Activated CD4-positive, alpha-beta T cell treated with anti-CD3 and anti-CD28 coated beads, Interleukin-2, amount 50 U/mL, for 48 hours (primary cell): ENCODE measurements at regions not wholly inside any gene's neighbourhood (a gene's known extent, or its start where the extent isn't known, plus 50 kb on each side); places are given as distances from the start of the nearest gene placed in this dataset.

Source experiments
- DNase-seq, 2 experiments: peaks; one replicate each; pipeline ENCODE4 v3.0.0-alpha.2; 2020

DNA sequence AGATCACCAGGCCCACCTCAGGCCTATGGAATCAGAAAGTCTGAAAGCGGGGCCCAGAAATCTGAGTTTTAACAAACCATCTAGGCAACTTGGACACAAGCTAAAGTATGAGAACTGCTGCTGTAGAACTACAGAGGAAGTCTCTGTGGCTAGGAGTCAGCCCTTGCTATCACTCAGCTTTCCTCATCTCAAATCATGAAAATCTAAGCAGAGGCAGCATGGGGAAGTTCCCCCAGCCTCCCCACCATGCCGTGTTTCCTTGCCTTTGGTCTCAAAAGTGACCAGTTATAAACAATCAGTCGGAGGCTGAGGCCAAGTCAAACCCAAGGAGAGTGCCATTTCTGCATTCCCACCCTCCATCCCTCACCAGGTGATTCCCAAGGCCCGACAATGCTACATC, 404.7 kb downstream of the BCL11A start:
- DNase-seq, result no peak

DNA sequence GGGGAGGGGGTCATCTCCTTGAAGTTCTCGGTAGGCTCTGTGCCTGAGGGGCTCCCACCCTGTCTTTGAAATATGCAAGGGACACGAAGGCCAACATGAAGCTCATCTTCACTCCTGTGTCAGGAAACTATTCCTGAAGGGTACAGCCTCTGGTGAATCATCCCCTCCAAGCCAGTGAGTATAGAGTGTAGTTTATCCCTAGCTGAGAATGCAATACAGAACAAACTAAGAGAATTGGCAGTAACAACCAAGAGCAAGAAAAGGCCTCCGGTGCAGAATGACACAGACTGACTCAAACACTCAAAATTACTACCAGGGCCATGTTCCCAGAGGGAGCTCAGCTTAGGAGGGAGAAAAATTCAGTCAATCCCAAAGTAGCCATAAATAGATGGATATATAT, 413.3 kb downstream of the BCL11A start:
- DNase-seq, result no peak

DNA sequence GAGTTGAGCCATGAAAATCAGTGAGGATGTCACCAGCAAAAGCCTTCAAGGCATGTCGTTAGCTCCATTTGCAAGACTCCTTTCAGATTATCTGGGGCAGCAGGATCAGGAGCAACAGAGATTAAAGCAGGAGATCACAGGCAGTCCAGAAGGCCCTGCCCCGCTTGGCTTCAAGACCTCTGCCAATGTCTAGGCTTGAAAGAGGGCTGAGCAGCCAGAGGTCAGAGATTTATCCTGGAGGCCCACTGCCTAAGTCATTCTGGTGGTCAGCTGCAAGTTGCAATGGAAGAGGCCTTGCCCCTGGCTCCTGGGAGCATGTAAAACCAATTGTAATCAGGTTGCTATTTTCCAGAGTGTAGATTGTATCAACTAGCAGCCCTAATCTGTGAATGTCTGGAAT, 416.5 kb downstream of the BCL11A start:
- no peak for DNase-seq

DNA sequence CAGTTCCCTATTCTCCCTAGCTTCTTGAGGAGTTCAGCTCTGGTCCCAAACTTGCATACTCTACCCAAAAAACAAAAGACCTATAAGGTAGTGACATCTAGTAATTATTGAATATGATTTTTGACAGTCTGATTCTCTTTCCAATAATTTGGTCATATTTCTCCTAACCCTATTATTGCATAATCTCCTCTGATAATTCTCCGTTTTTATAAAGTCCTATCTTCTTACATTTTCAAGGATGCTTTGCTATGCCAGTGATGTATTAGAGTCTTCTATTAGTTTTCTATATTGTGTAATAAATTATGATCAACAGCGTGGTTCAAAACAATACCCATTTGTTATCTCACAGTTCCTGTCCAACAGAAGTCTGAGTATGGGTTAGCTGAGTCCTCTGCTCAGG, 426.3 kb downstream of the BCL11A start:
- no peak for DNase-seq

DNA sequence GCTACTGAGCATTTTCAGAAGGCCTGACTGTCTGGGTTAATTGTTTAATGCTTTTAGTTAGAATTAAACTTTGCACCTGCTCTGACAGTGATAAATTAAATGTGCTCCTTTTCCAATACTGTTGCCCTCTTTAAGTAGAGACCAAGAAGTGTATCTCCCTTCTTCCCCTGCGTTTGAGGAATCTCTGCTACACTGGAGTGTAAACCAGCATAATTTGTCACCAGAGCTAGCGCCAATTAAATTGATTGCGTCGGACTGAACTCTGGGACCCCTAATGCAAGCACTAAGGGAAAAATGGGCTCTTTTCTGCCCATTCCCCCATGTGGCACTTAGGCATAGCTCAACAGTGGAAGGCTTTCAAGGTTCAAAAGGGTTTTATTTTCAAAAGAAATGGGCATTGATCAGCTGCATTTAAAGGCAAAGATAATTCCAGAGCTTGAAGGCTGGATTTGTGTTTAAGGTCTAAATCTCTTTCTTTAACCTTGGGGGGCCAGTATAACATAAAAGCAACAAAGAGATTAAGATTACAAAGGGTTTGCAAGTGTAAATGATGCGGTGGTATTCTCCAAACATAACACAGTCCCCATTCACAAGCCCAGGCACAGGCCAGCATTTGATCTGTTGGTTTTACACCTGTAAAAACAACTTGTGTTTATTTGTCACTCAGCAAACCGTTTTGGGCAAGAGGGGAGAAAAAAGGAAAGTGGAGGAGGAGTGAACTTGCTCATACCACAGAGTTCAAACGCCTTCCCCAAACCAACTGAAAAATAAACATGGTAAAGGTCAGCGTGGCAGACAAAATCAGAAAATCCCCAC, 427.6 kb downstream of the BCL11A start:
- no peak for DNase-seq

DNA sequence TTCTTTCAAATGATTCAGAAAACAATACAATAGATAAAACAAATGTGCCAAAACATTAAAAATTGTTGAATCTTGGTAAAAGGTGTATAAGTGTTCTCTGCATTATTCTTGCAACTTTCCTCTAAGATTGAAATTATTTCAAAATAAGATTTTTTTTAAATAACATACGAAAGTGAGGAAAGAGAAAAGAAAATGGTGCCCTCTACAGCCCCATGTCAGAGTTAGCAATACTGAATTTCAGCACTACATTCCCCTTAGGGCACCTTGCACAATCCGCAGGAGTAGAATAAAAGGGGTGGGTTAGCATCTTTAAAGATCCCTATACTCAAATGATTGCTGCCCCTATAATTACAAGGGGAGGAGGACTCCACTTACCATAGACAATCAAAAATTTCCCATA, 433.7 kb downstream of the BCL11A start:
- no peak for DNase-seq

DNA sequence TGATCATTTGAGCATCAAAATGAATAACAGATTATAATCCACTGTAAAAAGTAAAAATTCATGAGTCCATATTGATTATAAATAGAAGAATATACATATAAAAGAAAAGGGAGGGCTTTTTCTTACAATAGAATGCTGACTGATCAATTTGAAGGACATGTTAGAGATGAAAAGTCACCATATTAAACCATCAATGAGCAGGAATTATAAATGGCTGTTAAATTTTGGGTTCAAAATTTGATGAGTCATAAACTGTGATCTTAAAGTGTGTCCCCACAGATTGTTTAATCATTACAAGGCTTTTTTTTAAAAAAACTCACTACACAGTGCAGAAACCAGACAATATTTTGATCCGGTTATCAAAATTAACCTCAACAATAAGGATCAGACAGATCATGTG, 434.5 kb downstream of the BCL11A start:
- no peak for DNase-seq

DNA sequence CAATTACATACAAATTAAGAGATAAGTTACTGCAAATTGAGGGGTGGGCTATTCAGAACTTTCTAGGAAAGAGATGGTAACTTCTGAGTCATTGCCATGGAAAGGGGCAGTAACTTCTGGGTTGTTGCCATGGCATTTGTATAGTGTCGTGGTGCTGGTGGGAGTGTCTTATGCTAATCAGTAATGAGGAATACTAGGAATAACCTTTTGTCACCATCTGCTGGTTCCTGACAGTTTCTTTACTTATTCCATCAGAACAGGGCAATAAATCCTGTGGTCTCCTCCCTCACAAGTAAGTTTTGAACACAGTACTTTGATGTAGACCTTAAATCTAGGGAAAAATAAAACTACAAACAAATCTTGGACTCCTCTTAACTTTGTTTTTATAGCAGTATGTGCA, 435.4 kb downstream of the BCL11A start:
- DNase-seq, result no peak

DNA sequence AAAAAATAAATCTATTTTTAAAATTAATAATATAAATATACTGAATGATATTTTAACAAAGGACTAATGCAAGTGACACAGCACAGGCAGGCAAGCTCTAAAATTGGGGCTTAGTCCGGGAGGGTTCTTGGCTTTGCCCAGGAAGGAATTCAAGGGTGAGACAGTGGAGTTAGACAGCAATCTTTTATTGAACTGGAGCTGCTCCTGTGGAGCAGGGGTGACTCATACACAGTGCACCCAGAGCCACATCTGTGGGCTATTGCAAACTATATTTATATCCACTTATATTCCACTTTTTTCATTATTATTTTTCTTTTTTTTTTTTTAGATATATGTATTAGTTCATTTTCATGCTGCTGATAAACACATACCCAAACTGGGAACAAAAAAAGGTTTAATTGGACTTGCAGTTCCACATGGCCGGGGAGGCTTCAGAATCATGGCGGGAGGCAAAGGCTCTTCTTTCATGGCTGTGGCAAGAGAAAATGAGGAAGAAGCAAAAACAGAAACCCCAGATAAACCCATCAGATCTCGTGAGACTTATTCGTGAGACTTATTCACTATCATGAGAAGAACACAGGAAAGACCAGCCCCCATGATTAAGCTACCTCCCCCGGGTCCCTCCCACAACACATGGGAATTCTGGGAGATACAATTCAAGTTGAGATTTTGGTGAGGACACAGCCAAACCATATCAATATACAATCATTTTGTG, 437.1 kb downstream of the BCL11A start:
- no peak for DNase-seq

DNA sequence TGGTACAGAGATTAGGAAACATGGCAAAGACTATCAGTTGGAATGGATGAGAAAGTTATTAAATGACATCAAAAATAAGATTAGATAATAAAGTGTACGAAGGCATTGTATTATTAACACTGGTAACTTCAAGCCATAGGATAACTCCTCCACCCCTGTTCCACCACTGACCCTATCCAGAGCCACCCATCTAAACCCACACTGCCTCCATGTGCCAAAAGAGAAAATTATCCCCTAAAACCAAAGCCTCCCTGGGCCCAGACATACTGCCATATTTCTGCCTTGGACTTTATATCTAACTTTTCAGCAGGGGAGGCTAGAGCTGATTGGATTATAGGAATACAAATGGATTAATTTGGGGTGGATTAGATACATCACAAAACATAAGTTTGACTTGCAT, 443.7 kb downstream of the BCL11A start:
- no peak for DNase-seq

DNA sequence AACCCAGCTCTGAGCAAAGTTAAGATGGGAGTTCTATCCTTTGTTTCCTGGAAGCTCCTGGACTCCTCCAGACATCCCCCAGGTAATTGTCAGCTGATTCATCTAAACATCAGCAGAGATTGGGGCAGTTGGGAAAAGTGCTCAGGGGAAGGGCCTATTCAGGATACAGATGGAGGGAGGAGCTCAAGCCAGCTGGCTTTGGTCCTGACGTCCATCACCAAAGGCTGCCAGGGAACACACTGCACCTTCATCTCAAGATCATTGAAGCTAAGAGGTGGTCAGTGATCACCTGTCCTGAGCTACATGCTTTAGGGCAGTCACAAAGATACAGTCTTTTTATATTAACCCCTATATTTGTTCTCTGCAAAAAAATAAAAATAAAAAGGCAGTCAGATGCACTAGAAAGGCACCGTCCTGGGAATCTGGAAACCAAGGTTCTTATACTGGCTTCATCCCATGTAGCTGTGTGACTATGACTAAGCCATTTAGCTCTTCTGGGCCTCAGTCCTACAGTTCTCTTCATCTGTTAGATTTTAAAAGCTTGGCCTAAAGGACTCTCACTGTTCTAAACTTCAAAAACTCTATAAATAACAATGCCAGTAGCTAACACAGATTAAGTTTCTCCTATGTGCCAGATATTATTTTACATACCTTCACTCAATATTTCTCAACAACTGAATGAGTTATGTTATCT, 446.5 kb downstream of the BCL11A start:
- DNase-seq, result no peak

DNA sequence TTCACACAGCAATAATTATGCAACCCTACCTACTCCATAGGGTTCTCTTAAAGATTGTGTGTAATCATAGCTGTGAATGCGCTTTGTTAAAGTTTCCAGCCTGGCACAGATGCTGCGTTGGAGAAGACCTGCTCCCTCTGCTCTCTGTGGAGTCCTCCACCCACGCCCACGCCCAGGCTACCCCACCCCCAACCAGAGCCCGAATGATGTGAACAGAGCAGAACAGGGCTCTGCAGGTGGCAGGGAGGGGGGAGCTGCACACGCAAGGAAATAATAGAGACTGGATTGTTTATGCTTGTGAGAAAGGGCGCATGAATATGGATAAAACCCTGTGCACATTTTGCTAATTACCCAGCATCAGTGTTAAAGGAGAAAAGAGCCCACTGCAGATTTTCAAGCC, 447.5 kb downstream of the BCL11A start:
- no peak for DNase-seq

DNA sequence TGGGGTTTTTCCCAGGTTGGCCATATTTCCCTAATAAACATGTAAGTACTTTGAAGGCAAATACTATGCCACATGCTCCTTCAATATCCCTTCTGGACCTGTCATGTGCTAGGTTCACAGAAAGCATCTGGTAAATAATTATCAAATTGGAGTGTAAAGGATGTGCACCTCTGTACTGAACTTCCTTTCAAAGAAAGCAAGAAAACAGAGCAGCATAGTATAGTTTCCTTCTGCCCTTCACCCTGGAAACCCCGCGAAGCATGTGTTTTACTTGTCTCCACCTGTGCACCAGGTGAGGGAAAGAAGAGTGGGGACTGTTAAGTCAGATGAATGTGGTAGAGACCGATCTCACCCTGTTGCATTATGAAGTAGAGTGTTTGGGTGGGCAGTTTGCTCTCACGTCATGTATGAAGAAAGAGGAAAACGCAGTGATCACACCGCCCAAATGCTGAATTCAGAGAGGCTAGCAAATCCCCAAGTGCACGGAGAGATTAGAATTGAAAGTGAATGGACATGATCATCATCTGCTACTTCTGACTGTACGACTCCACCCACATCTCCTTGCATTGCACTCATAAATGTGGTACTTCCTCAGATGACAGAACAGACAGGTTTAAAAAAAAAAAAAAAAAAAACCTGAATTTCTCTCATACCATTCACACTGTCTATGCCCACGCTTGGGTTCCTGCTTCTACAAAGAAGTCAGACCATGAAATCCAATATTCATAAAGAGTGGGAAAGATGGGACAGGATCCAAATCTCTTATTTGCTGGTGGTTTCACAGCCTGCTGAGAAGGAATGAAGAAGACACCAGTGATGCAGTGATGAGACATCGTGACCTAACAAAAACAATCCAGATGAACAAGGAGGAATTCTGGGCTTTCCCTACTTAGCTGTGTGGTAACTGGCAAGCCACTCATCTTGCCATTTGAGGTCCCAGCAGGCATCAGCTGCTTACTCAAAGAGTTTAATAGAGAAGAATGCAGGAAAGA, 448.6 kb downstream of the BCL11A start:
- DNase-seq, result no peak

DNA sequence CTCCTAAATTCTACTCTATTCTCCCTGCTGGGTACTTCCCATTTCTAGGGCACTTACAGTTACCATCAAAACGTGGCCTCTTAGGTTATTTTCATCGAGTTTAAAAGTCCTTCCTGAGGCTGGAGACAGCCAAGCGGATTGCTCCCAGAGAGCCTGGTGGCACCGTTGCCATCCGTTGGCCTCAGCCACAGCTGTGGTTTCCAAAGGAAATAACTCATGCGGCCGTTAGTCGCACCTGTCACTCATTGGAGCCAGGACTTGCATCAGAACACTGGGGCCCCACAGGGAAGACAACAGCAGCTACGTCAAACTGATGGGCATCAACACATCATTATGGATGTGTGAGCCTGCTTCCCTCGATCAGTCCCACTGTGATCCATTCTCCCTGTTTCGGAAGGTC, 453.4 kb downstream of the BCL11A start:
- no peak for DNase-seq

DNA sequence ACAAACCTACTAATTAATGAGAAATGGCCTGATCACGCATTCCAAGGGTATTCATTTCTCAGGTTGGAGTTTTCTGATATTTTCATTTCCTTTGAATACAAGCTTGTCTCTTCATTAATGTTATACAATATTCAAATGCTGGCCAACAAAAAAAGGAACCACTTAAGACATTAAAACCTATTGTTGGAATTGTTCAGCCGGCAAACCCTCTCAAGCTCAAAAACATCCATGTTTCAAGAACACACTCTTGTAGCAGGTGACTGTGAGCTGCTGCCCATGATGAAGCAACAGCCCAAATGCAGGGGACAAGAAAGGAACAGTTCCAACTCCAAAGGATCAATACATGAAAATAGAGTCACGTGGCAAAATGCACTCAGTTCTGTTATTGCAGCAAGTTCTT, 454.5 kb downstream of the BCL11A start:
- no peak for DNase-seq

DNA sequence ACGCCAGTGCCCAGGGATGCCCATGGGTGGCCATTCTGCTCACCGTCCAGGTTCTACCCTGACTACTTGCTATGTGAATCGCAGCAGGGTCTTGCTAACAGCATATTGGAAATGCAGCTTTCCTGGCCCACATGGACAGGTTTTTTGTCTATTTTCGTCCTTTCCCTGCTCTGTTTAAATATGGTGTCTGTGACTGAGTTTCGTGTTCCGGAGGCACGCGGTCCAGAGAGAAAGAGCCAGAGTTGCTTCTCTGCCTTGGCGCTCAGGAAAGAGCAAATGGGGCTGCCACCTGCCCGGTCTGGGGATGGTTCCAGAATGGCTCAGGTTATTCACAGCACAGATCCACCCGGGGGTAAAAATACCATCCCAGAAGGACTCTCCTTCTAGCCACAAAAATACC, 456.2 kb downstream of the BCL11A start:
- no peak for DNase-seq

DNA sequence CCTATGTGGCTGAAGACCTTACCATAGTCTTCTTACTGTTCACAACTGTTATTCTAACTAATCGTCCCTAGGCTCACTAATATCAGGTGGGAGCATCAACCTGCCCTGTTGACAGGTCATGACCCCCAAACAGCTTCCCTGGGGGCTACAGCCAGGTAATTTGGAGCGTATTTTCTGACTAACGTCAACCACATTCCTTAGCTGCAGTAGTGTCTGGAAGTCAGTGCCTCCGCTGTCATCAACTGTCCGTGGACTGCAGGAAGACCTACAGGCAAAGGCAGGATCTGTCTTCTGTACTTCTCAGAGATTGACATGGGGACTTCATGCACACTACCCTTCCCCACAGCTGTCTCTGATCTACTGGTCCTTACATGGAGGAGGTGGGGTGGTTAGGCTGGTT, 456.9 kb downstream of the BCL11A start:
- no peak for DNase-seq

DNA sequence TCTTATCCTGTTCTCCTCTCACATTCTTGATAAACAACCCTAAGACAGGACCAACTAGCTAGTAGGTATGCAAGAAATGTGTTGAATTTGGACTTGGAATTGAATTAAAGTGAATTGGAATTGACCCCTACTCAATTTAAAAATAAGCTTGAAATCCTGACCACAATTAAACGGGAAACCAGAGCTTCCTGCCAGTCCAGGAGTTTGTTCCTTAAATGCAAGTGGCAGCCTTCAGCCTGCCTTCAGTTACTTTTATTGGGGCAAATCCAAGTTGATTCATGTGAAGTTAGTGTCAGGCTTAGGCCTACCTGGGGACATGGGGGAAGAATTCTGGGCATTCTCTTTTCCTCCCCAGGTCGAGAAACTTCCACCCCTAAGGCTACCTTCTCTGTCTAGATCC, 457.6 kb downstream of the BCL11A start:
- DNase-seq, result no peak

DNA sequence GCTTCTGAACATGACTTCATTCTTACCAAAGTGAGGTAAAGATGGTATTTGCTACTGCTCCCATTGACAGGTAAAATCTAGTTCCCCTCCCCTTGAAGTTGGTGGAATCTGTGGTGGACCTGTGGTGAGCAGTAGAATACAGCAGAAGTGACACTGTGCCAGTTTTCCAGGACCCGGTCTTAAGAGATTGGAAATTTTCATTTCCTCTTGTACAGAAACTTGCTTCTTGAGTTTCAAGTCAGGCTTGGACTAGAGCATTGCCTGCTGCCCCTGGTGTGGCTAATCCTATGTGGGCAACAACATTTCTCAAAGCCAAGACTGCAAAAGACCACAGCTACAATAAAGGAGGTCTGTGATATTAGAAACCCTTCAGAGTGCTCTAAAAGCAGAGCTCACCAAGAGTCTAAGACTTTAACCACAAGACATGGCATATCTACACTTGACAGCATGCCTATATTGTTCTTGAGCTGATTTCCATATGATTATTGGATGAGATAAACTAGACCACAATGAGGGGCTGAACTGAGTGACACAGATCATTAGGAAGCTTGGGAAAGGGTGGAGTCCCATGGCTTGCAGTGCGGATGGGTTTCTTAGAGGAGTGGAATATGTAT, 458.1 kb downstream of the BCL11A start:
- no peak for DNase-seq

DNA sequence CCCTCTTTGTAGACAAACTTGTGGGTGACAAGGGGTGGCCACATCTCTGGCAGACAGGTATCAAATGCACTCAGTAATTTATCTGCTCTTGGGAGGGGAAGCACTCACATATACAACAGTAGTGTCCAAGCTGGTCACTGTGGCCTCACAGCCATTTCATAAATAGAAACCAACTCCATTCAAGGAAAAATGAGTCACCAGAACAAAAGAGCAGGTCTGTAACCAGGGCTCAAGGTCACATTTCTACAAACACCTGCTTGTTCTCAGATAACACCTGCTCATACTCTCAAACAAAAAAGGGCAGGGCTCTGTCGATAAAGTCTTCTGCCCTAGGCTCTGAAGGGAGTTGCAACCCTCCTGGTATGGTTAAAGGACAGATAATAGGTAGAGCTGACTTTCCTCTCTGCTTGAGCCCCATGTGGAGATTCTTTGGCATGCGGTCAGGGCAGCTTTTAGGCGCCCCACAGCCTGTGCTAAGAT, 459.0 kb downstream of the BCL11A start:
- DNase-seq, result no peak

DNA sequence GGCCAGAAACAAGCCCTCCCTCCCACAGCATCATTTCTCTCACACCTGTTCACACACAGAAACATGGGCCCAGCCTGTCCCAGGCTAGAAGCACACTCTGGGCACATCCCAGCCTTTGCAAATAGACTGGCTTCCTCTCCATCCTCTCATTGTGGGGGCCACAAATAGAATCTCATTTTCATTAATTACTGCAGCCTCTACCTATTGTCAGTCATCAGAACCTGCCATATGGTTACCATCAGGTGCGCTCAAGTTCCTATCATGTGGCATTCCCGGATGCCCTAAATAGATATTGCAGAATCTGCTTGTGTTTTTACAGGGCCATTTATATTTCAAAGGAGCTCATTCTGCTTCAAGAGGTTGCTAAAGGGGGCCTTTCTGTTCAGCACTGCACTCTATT, 460.7 kb downstream of the BCL11A start:
- no peak for DNase-seq

DNA sequence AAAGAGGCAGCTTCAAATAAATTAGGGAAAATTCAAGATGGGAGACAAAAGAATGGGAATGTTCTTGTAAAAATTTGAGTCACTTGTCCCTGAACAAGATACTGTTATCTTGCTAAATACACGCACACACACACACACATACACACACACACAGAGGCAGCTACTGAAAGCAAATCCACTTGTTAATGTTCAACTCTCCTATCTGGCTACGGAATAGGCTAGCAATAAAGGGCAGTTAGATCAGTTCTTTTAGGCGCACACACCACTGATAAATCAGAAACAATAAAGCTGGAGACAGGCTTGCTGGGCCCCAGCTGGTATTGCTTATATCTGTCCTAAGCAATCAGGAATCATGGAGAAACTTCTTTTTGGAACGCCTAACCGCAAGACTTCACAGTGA, 461.6 kb downstream of the BCL11A start:
- DNase-seq, result no peak
